A673 (cell line): ENCODE measurements at regions not wholly inside any gene's neighbourhood (a gene's known extent, or its start where the extent isn't known, plus 50 kb on each side); places are given as distances from the start of the nearest gene placed in this dataset.
"Not testable (repeated sequence)": the region's sequence is repeated elsewhere in the genome, so short reads cannot be mapped to it uniquely, and the experiment has no call there.

Experiments used
- BruUV-seq: library from RNA; stranded (reverse); fragments of 400-500 nt; replicated peaks from 2 replicates; lab custom pipeline; 2021; lab: Mats Ljungman, UMichigan
- CTCF ChIA-PET: fragments of 300-600 bp; sonication (Branson Sonifier 250); formaldehyde crosslinking; loops from one replicate; lab custom pipeline; 2022; ENCODE audit warnings: antibody characterized with exemption; lab: Charles Lee
- POLR2A ChIA-PET: fragments of 300-600 bp; sonication (Branson Sonifier 250); formaldehyde crosslinking; loops from one replicate; lab custom pipeline; 2022; ENCODE audit warnings: antibody characterized with exemption; ENCODE audit not compliant: low non-redundant PET; lab: Charles Lee
- DNase-seq: peaks from one replicate; pipeline ENCODE4 v3.0.0-alpha.2; 2015; ENCODE audit warnings: low spot score
- H3K27ac ChIP-seq: fragments of 200-600 bp; sonication (generic); 2 replicates; pipeline ENCODE4 v1.5.1; 2016; ENCODE audit warnings: mixed run types, low read depth, mild to moderate bottlenecking, mixed read lengths, antibody characterized with exemption, low read length; ENCODE audit not compliant: poor library complexity, severe bottlenecking
- H3K27me3 ChIP-seq: fragments of 200-600 bp; sonication (generic); replicated peaks from 2 replicates; pipeline ENCODE4 v1.6.1; 2017; ENCODE audit warnings: mixed run types, low read depth, mild to moderate bottlenecking, mixed read lengths, antibody characterized with exemption, low read length; ENCODE audit not compliant: insufficient read depth, poor library complexity
- H3K36me3 ChIP-seq: fragments of 200-600 bp; sonication (generic); 2 replicates; pipeline ENCODE4 v1.6.1; 2016; ENCODE audit warnings: mixed run types, mild to moderate bottlenecking, mixed read lengths, antibody characterized with exemption, low read length; ENCODE audit not compliant: insufficient read depth, poor library complexity, severe bottlenecking
- H3K4me1 ChIP-seq: fragments of 200-600 bp; sonication (generic); 2 replicates; pipeline ENCODE4 v1.6.1; 2017; ENCODE audit warnings: mixed run types, mild to moderate bottlenecking, mixed read lengths, antibody characterized with exemption, low read length; ENCODE audit not compliant: insufficient read depth, poor library complexity, severe bottlenecking
- H3K4me3 ChIP-seq: fragments of 200-600 bp; sonication (generic); 2 replicates; pipeline ENCODE4 v1.5.1; 2016; ENCODE audit warnings: low read depth, mixed run types, mild to moderate bottlenecking, mixed read lengths, low read length; ENCODE audit not compliant: poor library complexity, severe bottlenecking
- H3K9me3 ChIP-seq: fragments of 200-600 bp; sonication (generic); 2 replicates; pipeline ENCODE4 v1.6.1; 2016; ENCODE audit warnings: mixed run types, low read depth, mild to moderate bottlenecking, mixed read lengths, antibody characterized with exemption, low read length; ENCODE audit not compliant: poor library complexity, severe bottlenecking
- CTCF ChIP-seq: fragments of 300-800, 200-600 bp; sonication (generic); conservative IDR thresholded peaks from 2 replicates; pipeline ENCODE4 v1.5.1; 2017; ENCODE audit warnings: low read depth, mild to moderate bottlenecking, antibody characterized with exemption, low read length, moderate library complexity, mixed read lengths
- EZH2 ChIP-seq: fragments of 200-600 bp; sonication (generic); IDR thresholded peaks from 2 replicates; pipeline ENCODE4 v1.6.1; 2017; ENCODE audit warnings: borderline replicate concordance, low read depth, mild to moderate bottlenecking, mixed read lengths, antibody characterized with exemption, low read length; ENCODE audit not compliant: poor library complexity, severe bottlenecking
- intact Hi-C: fragments of 100-400 bp; cut with micrococcal nuclease; formaldehyde crosslinking; loops from one replicate; pipeline ENCODE4 v1.10.0; 2022; ENCODE audit not compliant: unreplicated experiment

GRCh38 chr9:113740508-113741500 lies 135.3 kb upstream of the ZNF618 start:
- H3K27ac ChIP-seq, intact Hi-C loops, H3K4me1 ChIP-seq, BruUV-seq, CTCF ChIA-PET, H3K36me3 ChIP-seq, H3K4me3 ChIP-seq, H3K9me3 ChIP-seq, H3K27me3 ChIP-seq: not testable (repeated sequence)
- DNase-seq = peak; percentile 75
- POLR2A ChIA-PET = interaction anchor here (0.8 kb wide), 1 partner anchor 60 kb away, joined by 3 read pairs; no protein-coding TSS in a partner anchor

- Histone ChIP-seq H3K27me3 (no peaks in the 10 kb centered on the region), H3K27ac (no peak overlapping the region), H3K4me3 (no peak overlapping the region), H3K9me3 (no peaks in the 10 kb centered on the region), H3K36me3 (no peaks in the 10 kb centered on the region), H3K4me1 (no peaks in the 10 kb centered on the region)
- intact Hi-C loops = no loop called here
- CTCF ChIA-PET = no interaction called here
- no TSS peak for BruUV-seq
- TF ChIP-seq CTCF = no peak
- no peak for TF ChIP-seq EZH2
- no peak for DNase-seq
- POLR2A ChIA-PET = interaction anchor here (0.5 to 0.8 kb wide), 2 partner anchors 36 to 59 kb away, joined by 3 to 10 read pairs; no protein-coding TSS in a partner anchor
Measured at GRCh38 chr9:113741886-113742854, 133.9 kb upstream of the ZNF618 start.

DNA sequence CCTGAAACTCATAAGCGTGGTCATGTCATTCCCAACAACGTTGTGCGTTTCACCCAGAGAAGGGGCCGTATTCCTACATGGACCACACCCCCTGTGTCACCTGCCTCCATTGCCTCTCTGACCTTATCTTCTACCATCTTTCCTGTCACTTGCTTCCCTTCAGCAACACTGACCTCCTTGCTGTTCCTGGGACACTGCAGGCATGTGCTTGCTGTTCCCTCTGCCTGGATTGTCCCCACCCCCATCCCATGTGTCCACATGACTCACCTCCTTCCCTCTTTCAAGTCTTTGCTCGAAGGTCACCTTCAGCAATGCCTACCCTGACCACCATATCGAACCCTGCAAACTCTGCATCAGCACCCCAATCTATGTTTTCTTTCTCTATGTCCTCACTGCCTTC lies 133.2 kb upstream of the ZNF618 start:
- Histone ChIP-seq H3K27me3 (no peaks in the 10 kb centered on the region), H3K4me1 (no peaks in the 10 kb centered on the region), H3K4me3 (no peak overlapping the region), H3K36me3 (no peaks in the 10 kb centered on the region), H3K9me3 (no peaks in the 10 kb centered on the region), H3K27ac (no peak overlapping the region)
- POLR2A ChIA-PET = no interaction called here
- CTCF ChIA-PET = no interaction called here
- intact Hi-C loops = no loop called here
- DNase-seq = no peak
- TF ChIP-seq CTCF (no peak), EZH2 (no peak)
- BruUV-seq = no TSS peak
